GM23338 (cell line): ENCODE measurements at regions not wholly inside any gene's neighbourhood (a gene's known extent, or its start where the extent isn't known, plus 50 kb on each side); places are given as distances from the start of the nearest gene placed in this dataset.

ENCODE experiments used
- CTCF ChIP-seq, 2 experiments: fragments of 200-600 bp in 1 of 2; sonication (generic) in 1 of 2; conservative IDR thresholded peaks; 2 replicates each; pipeline versions ENCODE4 v1.5.1 to v1.6.1; 2016 to 2017; ENCODE audit warnings: antibody characterized with exemption in 2 of 2, low read depth in 2 of 2, mild to moderate bottlenecking in 2 of 2, moderate library complexity in 1 of 2
- ETS1 ChIP-seq: IDR thresholded peaks from 2 replicates; pipeline ENCODE4 v1.6.1; 2016; ENCODE audit warnings: antibody characterized with exemption
- REST ChIP-seq: IDR thresholded peaks from one replicate; pipeline ENCODE4 v1.6.1; 2018; ENCODE audit warnings: antibody characterized with exemption; ENCODE audit not compliant: unreplicated experiment

GRCh38 chrX:13498238-13498637 lies 71.2 kb upstream of the EGFL6 start:
- TF ChIP-seq CTCF (conservative IDR thresholded peaks at IDR 0.05; ENCODE audit: low read depth in 2 of 2) (no peak), REST (no peak), ETS1 (no peak)
